ENCODE measurements at regions not wholly inside any gene's neighbourhood (a gene's known extent, or its start where the extent isn't known, plus 50 kb on each side); places are given as distances from the start of the nearest gene placed in this dataset.

DNA sequence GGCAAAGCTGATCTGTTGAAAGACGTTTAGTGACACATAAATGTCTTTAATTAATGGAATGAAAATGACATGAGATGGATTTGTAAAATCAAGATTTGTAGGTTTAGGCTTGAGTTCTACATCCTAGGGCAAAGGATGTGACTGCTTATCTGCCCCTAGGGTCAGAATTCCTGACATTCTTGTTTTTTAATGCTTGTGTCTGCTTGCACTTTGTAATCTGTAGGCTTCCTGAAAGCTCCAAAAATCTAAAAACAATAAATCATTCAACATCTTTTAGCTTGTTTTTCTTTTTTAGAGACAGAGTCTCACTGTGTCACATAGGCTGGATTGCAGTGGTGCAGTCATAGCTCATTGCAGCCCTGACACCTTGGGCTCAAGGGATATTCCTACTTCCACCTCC, 107.9 kb upstream of the MLIP start:
- no peak overlapping the region for H3K4me3 ChIP-seq (replicated peaks; ENCODE audit: low read depth, low read length)
- TF ChIP-seq, protein P1, sequence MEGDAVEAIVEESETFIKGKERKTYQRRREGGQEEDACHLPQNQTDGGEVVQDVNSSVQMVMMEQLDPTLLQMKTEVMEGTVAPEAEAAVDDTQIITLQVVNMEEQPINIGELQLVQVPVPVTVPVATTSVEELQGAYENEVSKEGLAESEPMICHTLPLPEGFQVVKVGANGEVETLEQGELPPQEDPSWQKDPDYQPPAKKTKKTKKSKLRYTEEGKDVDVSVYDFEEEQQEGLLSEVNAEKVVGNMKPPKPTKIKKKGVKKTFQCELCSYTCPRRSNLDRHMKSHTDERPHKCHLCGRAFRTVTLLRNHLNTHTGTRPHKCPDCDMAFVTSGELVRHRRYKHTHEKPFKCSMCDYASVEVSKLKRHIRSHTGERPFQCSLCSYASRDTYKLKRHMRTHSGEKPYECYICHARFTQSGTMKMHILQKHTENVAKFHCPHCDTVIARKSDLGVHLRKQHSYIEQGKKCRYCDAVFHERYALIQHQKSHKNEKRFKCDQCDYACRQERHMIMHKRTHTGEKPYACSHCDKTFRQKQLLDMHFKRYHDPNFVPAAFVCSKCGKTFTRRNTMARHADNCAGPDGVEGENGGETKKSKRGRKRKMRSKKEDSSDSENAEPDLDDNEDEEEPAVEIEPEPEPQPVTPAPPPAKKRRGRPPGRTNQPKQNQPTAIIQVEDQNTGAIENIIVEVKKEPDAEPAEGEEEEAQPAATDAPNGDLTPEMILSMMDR (IDR thresholded peaks at IDR 0.05; ENCODE audit: low read depth, low read length, missing control alignments): no peak
- DNase-seq (ENCODE audit: extremely low read depth, low read depth): no peak

DNA sequence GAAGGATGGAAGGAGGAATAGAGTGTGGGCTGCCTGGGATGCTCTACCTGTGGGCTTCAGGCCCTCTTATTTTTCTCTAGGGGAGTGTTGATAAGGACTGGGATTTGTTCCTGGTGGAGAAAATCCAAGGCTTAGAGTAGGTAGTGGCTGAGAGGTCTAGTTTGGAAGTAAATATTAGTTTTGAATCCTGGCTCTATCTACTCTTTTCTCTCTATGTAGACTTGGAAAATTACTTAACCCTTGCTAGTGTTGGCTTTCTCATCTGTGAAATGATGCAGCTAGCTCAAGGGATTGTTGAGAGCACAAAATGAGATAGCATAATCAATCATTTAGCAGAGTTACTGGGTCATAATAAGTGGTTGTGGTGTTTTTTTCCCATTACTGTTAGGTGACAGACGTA, 102.7 kb upstream of the MLIP start:
- DNase-seq (ENCODE audit: extremely low read depth, low read depth): no peak
- TF ChIP-seq, protein P1 (IDR thresholded peaks at IDR 0.05; ENCODE audit: low read depth, low read length, missing control alignments): no peak
- H3K4me3 ChIP-seq (replicated peaks; ENCODE audit: low read depth, low read length): no peak overlapping the region

DNA sequence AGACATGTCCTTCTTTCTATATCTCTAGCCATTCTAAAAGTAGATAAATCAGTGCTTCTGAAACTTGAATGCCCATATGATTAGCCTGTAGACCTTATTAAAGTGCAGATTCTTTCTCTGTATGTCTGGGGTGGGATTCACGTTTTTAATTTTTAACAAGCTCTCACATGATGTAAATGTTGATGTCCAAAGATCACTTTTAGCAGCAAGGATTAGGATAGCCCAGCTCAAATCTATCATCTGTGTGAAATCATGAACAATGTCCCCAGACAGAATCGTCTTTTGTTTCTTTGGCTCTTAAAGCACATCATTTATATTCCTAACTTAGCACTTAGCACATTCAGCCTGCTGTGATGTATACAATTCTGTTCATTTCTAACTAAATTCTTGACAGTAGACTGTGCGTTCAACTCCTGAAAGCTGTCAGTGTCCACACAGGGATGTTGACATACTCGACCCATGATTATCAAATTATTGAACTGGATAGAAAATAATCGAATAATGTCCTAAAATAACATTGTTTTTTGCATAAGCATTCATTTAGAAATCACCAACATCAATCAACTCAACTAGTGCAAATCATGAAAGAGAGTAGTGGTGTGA, 102.1 kb upstream of the MLIP start:
- TF ChIP-seq, protein P1 (IDR thresholded peaks at IDR 0.05; ENCODE audit: low read depth, low read length, missing control alignments): no peak
- DNase-seq (ENCODE audit: extremely low read depth, low read depth): no peak
- H3K4me3 ChIP-seq (replicated peaks; ENCODE audit: low read depth, low read length): no peak overlapping the region

DNA sequence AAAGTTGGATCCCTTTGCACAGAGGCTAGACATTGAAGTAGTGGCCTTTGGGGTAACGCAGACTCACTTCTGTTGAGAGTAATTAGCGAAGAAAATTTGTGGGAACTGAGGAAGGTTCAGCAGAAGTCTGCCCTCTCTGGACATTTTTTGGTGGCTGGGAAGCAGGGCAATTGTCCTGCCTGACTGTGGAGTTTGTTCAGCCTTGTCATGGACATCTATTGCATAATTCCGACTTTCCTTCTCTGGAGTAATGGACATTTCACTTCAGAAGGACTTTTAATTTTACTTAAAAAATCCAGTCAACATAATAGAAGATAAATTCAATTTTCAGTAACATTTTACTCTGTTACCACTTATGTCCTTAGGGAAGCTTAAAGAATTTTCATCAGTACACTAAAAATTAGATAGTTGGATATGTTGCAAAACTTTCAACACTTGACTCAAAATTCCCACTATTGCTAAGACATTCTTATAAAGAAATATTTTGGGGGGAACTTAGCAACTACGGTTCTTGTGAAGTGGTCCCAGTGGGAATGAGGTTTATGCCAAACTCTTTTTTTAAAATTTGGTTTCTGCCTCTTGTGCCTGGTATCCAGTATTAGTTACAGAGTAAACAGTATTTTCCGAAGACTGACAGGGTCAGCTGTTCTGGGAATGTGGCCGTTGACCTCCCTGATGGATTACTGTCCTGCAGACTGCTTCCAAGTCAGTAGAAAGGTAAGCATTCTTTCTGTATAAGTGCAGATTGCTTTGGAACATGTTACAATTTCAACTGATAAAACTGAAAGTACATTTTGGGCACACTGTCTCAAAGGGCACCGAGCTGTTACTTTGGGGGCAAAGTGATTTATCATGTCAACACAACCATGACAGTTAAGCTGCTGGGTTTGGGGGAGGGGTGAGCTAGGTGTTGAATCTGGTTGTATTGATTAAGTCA, 100.6 kb upstream of the MLIP start:
- H3K4me3 ChIP-seq (replicated peaks; ENCODE audit: low read depth, low read length): no peak overlapping the region
- DNase-seq (ENCODE audit: extremely low read depth, low read depth): no peak
- TF ChIP-seq, protein P1 (IDR thresholded peaks at IDR 0.05; ENCODE audit: low read depth, low read length, missing control alignments): no peak

DNA sequence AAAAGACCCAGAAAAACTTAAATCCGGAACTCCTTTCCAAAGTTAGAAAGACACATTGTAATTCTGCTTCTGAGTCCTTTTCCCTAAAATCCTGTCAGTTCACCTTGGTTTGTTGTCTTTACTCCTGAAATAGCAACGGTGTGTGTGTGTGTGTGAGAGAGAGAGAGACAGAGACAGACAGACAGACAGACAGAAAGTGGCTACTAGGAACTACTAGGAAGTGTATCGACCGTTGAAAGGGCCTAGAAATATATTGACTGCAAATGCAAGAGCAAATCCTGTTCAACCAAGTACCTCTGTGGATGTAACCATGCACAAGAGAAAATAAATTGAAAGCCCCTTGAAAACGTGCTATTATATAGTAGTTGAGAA, 100.0 kb upstream of the MLIP start:
- no peak overlapping the region for H3K4me3 ChIP-seq (replicated peaks; ENCODE audit: low read depth, low read length)
- no peak for DNase-seq (ENCODE audit: extremely low read depth, low read depth)
- TF ChIP-seq, protein P1 (IDR thresholded peaks at IDR 0.05; ENCODE audit: low read depth, low read length, missing control alignments): no peak

DNA sequence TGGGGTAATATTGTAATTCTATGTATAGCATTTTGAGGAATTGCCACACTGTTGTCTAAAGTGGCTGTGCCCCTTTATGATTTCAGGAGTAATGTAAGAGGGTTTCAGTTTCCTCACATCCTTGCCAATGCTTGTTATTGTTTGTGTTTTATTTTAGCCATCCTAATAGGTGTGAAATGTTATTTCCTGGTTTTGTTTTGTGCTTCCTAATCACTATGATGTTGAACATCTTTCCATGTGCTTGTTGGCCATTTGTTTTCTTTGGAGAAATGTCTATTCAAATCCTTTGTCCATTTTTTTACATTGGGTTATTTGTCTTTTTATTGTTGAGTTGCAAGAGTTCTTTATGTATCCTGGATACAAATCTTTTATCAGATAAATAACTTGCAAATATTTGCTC, 97.3 kb upstream of the MLIP start:
- no peak overlapping the region for H3K4me3 ChIP-seq (replicated peaks; ENCODE audit: low read depth, low read length)
- DNase-seq (ENCODE audit: extremely low read depth, low read depth): no peak

More for the DNA sequence above, 97.3 kb upstream of the MLIP start:
- TF ChIP-seq, protein P1 (IDR thresholded peaks at IDR 0.05; ENCODE audit: low read depth, low read length, missing control alignments): no peak
